SKM-1 (cell line): ENCODE measurements at regions not wholly inside any gene's neighbourhood (a gene's known extent, or its start where the extent isn't known, plus 50 kb on each side); places are given as distances from the start of the nearest gene placed in this dataset.
"Not testable (repeated sequence)": the region's sequence is repeated elsewhere in the genome, so short reads cannot be mapped to it uniquely, and the experiment has no call there.

Source experiments
- DNase-seq: peaks from one replicate; lab custom pipeline; 2025; ENCODE audit not compliant: unreplicated experiment; lab: John Stamatoyannopoulos, UW

DNA sequence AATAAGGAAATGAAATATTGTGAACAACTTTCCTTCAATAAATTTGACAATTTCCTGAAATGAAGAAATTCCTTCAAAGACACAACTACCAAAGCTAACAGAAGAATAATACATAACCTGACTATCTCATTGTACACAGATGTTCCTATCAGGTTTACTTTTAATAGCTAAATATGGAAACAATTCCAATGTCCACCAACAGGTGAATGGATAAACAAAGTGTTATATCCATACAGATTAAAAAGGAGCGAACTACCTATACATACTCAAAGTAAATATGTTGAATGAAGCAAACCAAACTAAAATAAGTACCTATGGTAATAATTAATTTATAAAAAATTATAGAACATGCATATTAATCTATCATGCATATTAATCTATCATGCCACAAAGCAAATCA, 554.9 kb downstream of the PPP4R3C start:
- DNase-seq, result no peak

GRCh38 chrX:26889574-26889973, 573.6 kb downstream of the PPP4R3C start:
- DNase-seq, result no peak

DNA sequence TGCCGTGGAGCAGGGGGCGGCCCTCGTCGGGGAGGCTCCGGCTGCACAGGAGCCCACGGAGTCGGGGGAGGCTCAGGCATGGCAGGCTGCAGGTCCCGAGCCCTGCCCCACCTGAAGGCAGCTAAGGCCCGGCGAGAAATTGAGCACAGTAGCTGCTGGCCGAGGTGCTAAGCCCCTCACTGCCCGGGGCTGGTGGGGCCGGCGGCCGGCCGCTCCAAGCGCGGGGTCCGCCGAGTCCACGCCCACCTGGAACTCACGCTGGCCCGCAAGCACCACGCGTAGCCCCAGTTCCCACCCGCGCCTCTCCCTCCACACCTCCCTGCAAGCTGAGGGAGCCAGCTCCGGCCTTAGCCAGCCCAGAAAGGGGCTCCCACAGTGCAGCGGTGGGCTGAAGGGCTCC, 589.4 kb downstream of the PPP4R3C start:
- no peak for DNase-seq

DNA sequence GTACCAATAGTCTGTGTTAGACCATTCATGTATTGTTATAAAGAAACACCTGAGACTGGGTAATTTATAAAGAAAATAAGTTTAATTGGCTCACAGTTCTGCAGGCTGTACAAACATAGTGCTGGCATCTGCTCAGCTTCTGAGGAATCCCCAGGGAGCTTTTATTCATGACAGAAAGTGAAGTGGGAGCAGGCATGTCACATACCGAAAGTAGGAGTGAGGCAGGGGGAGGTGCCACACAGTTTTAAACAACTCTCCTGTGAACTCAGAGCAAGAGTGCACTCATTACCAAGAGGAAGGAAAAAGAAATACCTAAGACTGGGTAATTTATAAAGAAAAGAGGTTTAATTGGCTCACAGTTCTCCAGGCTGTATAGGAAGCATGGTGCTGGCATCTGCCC, 591.2 kb downstream of the PPP4R3C start:
- DNase-seq, result no peak

GRCh38 chrX:26851981-26852380, 611.2 kb downstream of the PPP4R3C start:
- DNase-seq, result no peak

- DNase-seq, result no peak
These were observed 614.6 kb downstream of the PPP4R3C start for GRCh38 chrX:26848511-26848910.

DNA sequence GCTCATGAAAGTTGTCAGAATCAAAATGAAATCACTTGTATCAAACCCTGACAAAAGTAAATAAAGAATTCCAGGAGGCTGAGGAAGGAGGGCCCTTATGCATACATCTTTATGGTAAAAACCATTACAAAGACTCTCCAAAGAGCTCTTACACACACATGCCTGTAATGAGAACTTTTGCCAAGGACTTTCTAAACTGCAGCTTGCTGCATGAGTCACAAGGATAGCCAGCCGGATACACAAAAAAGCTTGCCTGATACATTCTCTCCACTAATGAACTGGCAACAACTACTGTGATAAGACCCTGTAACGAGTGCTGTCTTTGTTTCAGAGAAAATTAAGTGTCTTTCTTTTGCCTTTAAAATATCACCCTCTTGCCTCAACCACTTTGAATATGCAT, 618.1 kb downstream of the PPP4R3C start:
- DNase-seq, result no peak

DNA sequence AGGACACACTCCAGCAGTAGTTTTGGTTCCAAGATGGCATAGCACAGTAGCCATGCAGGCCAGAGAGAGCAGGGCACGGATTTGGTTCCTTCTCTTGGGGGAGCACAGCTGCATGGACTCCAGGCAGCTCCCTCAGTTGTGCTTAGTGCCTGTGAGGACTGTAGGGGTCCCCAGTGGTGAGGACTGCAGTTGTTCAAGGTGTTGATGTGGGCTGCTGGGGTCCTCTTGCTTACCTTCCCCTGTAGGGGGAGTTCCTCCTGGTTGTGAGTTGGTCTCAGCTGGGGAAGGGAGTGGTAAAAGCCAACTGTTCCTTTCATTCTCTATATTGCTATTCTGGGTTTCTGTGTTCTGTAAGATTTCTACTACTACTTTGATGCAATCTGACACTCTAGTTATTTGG, 606.5 kb downstream of the MAGEB5 start:
- no peak for DNase-seq

DNA sequence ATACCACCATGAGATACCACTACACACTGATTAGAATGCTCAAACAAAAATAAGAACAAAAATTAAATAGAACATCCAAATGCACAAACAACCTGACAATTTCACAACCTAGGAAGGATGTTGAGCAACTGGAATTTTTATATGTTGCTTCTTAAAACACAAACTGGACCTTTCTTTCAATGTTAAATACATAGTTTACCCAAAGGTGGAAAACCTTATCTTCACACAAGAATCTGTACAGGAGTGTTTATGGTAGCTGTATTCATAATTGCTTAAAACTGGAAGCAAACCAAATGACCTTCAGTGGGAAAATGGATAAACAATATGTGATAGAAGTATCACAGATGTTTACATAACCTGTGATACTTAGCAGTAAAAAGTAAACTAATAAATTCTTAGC, 573.8 kb downstream of the MAGEB5 start:
- no peak for DNase-seq

- DNase-seq, result no peak
These were observed 572.5 kb downstream of the MAGEB5 start for GRCh38 chrX:26788402-26788998.

DNA sequence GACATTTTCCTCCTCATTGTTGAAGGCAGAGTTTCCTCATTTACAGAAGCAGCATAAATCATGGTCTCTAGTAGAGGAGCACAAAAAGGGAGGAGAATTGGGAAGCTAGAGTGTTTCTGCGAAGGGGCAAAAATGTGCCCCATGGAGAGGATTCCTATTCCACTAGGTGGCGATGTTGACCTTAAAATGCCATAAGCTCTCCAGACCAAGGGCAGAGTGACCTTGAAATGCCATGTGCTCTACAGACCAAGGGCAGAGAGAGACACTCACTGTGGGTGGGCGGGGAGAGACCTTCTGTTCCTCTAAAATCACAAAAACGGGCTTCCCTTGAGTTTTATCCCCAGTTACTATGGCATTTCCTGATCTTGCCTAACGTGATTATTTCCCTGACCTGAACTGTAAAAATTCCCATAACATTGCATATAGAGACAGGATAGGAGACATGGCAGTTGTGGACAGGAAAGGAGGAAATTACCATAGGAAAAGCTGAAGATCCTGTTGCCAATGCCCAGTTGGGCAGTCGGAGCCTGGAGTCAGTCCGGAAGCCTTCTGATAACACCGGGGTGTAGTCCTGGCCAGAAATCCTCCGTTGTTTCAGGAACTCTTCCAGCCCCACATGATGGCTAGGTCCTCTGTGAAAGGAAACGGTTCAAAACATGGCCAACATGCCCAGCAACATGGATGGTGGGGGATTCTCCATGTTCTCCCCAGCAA, 567.7 kb downstream of the MAGEB5 start:
- no peak for DNase-seq

GRCh38 chrX:26778320-26778888, 562.4 kb downstream of the MAGEB5 start:
- DNase-seq, result no peak

- no peak for DNase-seq
These were observed 546.3 kb downstream of the MAGEB5 start for GRCh38 chrX:26762253-26762652.

GRCh38 chrX:26755760-26756159, 539.8 kb downstream of the MAGEB5 start:
- not testable (repeated sequence) for DNase-seq

- DNase-seq, result no peak
These were observed 531.9 kb downstream of the MAGEB5 start for GRCh38 chrX:26747877-26748276.

DNA sequence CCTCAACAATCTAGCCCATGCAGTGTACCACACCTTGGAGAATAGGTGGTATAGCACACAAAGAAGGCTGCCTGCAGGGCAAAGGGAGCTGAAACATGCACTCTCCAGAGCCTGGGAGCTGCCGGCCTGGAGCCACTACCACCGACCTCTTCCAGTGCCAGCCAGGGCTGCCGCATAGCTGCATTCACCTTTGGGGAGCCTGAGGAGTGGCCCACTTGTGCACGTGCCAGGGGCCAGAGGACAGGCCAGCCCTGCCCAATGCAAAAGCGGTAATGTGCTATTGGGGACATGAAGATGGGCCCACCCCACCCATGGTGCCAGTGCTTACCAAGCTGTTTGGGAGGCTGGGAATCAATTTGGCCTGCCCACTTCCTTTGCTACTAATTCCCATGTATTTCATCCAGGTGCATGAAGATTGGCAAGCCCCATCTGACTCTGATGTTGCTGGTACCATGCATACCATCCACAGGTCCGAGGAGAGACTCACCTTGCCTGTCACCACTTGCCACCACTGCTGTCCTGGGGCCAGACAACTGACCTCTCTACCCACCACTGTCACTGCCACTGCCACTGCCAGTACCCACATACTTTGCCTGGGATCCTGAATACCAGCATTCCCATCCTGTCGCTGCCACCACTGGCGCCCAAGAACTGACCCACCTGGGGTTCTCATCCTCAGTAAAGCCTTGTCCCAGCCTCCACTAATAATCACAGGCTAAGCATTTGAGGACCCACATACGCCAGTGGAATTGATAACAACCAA, 506.9 kb downstream of the MAGEB5 start:
- DNase-seq, result no peak

- no peak for DNase-seq
These were observed 456.6 kb downstream of the MAGEB5 start for GRCh38 chrX:26672571-26672970.

GRCh38 chrX:26670521-26670920, 454.6 kb downstream of the MAGEB5 start:
- DNase-seq, result no peak

DNA sequence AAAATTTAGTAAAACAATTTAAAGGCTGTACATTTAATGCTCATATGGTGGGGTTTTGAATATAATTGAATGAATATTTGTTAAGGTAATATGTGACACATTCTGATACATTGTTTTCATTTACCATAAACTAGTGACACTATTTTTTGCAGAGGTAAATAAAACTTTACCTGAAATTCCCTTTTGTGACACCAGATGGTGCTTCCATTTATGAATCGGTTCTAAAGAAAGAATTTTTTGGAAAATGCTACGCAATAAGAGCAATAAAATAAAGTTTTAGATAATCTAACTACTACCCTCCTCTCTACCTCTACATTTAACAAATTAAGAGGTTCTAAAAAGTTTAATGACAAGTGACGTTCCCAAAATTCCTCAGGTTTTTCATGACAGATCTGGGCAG, 448.9 kb downstream of the MAGEB5 start:
- no peak for DNase-seq

- DNase-seq, result no peak
These were observed 437.1 kb downstream of the MAGEB5 start for GRCh38 chrX:26653050-26653449.

DNA sequence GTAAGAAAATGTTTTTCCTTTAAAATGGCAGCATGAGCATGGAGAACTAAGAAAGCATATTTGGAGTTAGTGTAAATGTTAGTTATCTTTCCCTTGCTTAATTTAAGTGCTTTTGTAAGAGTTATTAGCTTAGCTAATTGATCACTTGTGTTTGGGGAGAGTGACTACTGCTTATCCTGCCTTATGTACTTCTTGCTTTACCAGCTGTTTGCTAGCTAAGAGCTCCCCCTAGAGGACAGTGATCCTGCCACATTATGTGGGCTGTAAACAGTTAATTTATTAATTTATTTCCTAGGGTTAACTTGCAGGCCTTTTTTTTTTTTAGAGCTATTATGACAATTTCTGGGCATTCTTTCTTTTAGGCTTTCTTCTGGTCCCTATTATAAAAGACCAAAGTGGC, 435.8 kb downstream of the MAGEB5 start:
- no peak for DNase-seq

DNA sequence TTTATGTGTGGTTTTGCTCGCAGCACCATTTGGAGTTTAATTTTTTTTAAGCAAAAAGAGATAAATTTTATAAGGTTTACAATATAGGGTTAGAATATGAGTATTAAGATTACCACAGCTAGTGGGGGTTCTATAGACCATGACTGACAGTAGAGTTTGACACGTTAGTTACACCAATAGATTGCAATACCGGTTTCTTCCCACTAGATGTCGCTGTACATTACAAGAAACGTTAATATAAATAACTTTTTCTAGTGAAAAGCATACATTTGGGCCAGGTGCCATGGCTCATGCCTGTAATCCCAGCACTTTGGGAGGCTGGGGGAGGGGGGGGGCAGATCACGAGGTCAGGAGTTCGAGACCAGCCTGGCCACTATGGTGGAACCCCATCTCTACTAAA, 433.6 kb downstream of the MAGEB5 start:
- DNase-seq, result no peak
